ENCODE measurements at regions not wholly inside any gene's neighbourhood (a gene's known extent, or its start where the extent isn't known, plus 50 kb on each side); places are given as distances from the start of the nearest gene placed in this dataset.
"Not testable (repeated sequence)": the region's sequence is repeated elsewhere in the genome, so short reads cannot be mapped to it uniquely, and the experiment has no call there.

- TF ChIP-seq ZSCAN4 (tag by site-specific recombination; IDR thresholded peaks at IDR 0.05) (no peak), KLF16 (tag by site-specific recombination; IDR thresholded peaks at IDR 0.05) (no peak)
These were observed 345.9 kb downstream of the SLC7A11 start (continued) for GRCh38 chr4:137896221-137896737.

GRCh38 chr4:137895515-137895914 is 346.6 kb downstream of the SLC7A11 start:
- POLR2A ChIA-PET; H3K4me3 ChIP-seq (ENCODE audit: low read depth, low read length): not testable (repeated sequence)

DNA sequence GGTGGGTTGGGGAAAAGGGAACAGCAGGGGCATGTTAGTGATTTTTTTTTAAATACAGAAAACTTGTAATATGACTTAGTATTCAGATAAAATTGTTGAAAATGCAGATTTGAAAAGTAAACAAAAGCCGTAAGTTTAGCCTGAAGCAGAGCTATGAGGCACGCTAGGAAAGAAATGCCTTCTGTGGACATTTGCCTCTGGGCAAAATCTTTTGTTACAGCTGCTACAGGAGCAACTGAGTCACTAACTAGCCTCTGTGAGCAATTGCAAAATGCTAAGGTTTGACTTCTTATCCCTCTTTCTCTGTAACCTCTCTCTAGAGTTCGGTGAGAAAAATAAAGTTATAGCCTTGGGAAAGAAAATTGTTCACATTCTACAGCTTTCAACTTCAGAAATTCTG is 350.0 kb downstream of the SLC7A11 start:
- Histone ChIP-seq H3K27ac (ENCODE audit: extremely low read depth, low read depth, low read length) (no peak overlapping the region), H3K4me1 (ENCODE audit: control insufficient read depth, insufficient read depth, low read length) (no peaks in the 10 kb centered on the region), H3K4me3 (ENCODE audit: low read depth, low read length) (no peak overlapping the region), H3K36me3 (ENCODE audit: control insufficient read depth in 2 of 2, insufficient read depth in 1 of 2, low read length in 2 of 2) (no peaks in the 10 kb centered on the region), H3K9me3 (ENCODE audit: control insufficient read depth, insufficient read depth, low read depth, low read length) (no peaks in the 10 kb centered on the region)
- TF ChIP-seq ZNF324 (tag by site-specific recombination; IDR thresholded peaks at IDR 0.05), result no peak
- TF ChIP-seq ZNF544 (tag by site-specific recombination; IDR thresholded peaks at IDR 0.05), result no peak
- TF ChIP-seq ZNF768 (tag by site-specific recombination; IDR thresholded peaks at IDR 0.05), result no peak
- TF ChIP-seq ZNF670 (tag by site-specific recombination; IDR thresholded peaks at IDR 0.05; ENCODE audit: low read depth), result no peak
- no peak for TF ChIP-seq ZNF248 (tag by site-specific recombination; IDR thresholded peaks at IDR 0.05)
- TF ChIP-seq BCL11B (tag by site-specific recombination; IDR thresholded peaks at IDR 0.05; ENCODE audit: low read depth), result no peak
- no peak for TF ChIP-seq ZNF610 (tag by site-specific recombination; IDR thresholded peaks at IDR 0.05; ENCODE audit: borderline replicate concordance)
- no peak for TF ChIP-seq ZNF830 (tag by site-specific recombination; IDR thresholded peaks at IDR 0.05; ENCODE audit: low read depth)
- TF ChIP-seq ZNF501 (tag by site-specific recombination; IDR thresholded peaks at IDR 0.05), result no peak
- no peak for TF ChIP-seq MZF1 (tag by site-specific recombination; IDR thresholded peaks at IDR 0.05; ENCODE audit: borderline replicate concordance)
- no peak for TF ChIP-seq ZNF473 (tag by site-specific recombination; IDR thresholded peaks at IDR 0.05)
- TF ChIP-seq, protein P1, sequence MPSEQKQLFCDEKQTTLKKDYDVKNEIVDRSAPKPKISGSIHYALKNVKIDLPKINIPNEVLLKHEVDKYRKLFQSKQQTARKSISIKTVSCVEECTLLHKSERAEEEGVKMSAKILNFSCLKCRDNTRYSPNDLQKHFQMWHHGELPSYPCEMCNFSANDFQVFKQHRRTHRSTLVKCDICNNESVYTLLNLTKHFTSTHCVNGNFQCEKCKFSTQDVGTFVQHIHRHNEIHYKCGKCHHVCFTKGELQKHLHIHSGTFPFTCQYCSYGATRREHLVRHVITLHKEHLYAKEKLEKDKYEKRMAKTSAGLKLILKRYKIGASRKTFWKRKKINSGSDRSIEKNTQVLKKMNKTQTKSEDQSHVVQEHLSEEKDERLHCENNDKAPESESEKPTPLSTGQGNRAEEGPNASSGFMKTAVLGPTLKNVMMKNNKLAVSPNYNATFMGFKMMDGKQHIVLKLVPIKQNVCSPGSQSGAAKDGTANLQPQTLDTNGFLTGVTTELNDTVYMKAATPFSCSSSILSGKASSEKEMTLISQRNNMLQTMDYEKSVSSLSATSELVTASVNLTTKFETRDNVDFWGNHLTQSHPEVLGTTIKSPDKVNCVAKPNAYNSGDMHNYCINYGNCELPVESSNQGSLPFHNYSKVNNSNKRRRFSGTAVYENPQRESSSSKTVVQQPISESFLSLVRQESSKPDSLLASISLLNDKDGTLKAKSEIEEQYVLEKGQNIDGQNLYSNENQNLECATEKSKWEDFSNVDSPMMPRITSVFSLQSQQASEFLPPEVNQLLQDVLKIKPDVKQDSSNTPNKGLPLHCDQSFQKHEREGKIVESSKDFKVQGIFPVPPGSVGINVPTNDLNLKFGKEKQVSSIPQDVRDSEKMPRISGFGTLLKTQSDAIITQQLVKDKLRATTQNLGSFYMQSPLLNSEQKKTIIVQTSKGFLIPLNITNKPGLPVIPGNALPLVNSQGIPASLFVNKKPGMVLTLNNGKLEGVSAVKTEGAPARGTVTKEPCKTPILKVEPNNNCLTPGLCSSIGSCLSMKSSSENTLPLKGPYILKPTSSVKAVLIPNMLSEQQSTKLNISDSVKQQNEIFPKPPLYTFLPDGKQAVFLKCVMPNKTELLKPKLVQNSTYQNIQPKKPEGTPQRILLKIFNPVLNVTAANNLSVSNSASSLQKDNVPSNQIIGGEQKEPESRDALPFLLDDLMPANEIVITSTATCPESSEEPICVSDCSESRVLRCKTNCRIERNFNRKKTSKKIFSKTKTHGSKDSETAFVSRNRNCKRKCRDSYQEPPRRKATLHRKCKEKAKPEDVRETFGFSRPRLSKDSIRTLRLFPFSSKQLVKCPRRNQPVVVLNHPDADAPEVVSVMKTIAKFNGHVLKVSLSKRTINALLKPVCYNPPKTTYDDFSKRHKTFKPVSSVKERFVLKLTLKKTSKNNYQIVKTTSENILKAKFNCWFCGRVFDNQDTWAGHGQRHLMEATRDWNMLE (tag by site-specific recombination; conservative IDR thresholded peaks at IDR 0.05; ENCODE audit: low read depth), result no peak
- TF ChIP-seq ZNF157 (tag by site-specific recombination; IDR thresholded peaks at IDR 0.05), result no peak
- no peak for TF ChIP-seq ZFP69B (tag by site-specific recombination; IDR thresholded peaks at IDR 0.05)
- no peak for TF ChIP-seq ZNF138 (tag by site-specific recombination; IDR thresholded peaks at IDR 0.05; ENCODE audit: borderline replicate concordance)
- TF ChIP-seq ZNF623 (tag by site-specific recombination; IDR thresholded peaks at IDR 0.05), result no peak
- TF ChIP-seq ZNF366 (tag by site-specific recombination; conservative IDR thresholded peaks at IDR 0.05), result no peak
- TF ChIP-seq, protein P2, sequence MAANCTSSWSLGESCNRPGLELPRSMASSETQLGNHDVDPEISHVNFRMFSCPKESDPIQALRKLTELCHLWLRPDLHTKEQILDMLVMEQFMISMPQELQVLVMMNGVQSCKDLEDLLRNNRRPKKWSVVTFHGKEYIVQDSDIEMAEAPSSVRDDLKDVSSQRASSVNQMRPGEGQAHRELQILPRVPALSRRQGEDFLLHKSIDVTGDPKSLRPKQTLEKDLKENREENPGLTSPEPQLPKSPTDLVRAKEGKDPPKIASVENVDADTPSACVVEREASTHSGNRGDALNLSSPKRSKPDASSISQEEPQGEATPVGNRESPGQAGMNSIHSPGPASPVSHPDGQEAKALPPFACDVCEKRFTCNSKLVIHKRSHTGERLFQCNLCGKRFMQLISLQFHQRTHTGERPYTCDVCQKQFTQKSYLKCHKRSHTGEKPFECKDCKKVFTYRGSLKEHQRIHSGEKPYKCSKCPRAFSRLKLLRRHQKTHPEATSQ (tag by site-specific recombination; IDR thresholded peaks at IDR 0.05), result no peak
- no peak for TF ChIP-seq ZSCAN4 (tag by site-specific recombination; IDR thresholded peaks at IDR 0.05)
- TF ChIP-seq ZNF202 (tag by site-specific recombination; IDR thresholded peaks at IDR 0.05; ENCODE audit: borderline replicate concordance), result no peak
- ChIA-PET CTCF (no interaction called here), POLR2A (no interaction called here)

More at GRCh38 chr4:137895515-137895914, 346.6 kb downstream of the SLC7A11 start:
- H3K4me1 ChIP-seq (ENCODE audit: control insufficient read depth, insufficient read depth, low read length); H3K36me3 ChIP-seq (ENCODE audit: control insufficient read depth in 2 of 2, insufficient read depth in 1 of 2, low read length in 2 of 2); H3K9me3 ChIP-seq (ENCODE audit: control insufficient read depth, insufficient read depth, low read depth, low read length); H3K27ac ChIP-seq (ENCODE audit: extremely low read depth, low read depth, low read length); CTCF ChIA-PET: not testable (repeated sequence)

Data from HEK293 (cell line).